Osteoblast (primary cell): ENCODE measurements at regions not wholly inside any gene's neighbourhood (a gene's known extent, or its start where the extent isn't known, plus 50 kb on each side); places are given as distances from the start of the nearest gene placed in this dataset.

Source experiments
- DNase-seq: peaks from one replicate; pipeline ENCODE4 v3.0.0; 2011; ENCODE audit warnings: low spot score, mixed read lengths; ENCODE audit not compliant: insufficient read length; ENCODE audit errors: missing footprints
- H2AFZ ChIP-seq: 2 replicates; pipeline ENCODE4 v1.6.0; 2011; ENCODE audit warnings: mild to moderate bottlenecking, low read length
- H3K27ac ChIP-seq: 2 replicates; pipeline ENCODE4 v1.5.1; 2011; ENCODE audit warnings: mild to moderate bottlenecking, low read depth, low read length, moderate library complexity
- H3K27me3 ChIP-seq: 2 replicates; pipeline ENCODE4 v1.6.0; 2012; ENCODE audit warnings: mild to moderate bottlenecking, control low read depth, inconsistent platforms, low read length, moderate library complexity; ENCODE audit not compliant: insufficient read depth
- H3K36me3 ChIP-seq: 2 replicates; pipeline ENCODE4 v1.5.1; 2011; ENCODE audit warnings: mild to moderate bottlenecking, low read length, control low read depth, moderate library complexity; ENCODE audit not compliant: insufficient read depth
- H3K4me1 ChIP-seq: 2 replicates; pipeline ENCODE4 v1.5.1; 2011; ENCODE audit warnings: mild to moderate bottlenecking, low read length, control low read depth, moderate library complexity; ENCODE audit not compliant: insufficient read depth
- H3K4me2 ChIP-seq: 2 replicates; pipeline ENCODE4 v1.6.0; 2011; ENCODE audit warnings: mild to moderate bottlenecking, low read length; ENCODE audit not compliant: insufficient read depth
- H3K4me3 ChIP-seq: fragments of 200-600 bp; sonication (generic); 3 replicates; pipeline ENCODE4 v1.5.1; 2012; ENCODE audit warnings: mild to moderate bottlenecking, low read length, inconsistent platforms; ENCODE audit not compliant: insufficient read depth
- H3K79me2 ChIP-seq: 2 replicates; pipeline ENCODE4 v1.6.0; 2012; ENCODE audit warnings: mild to moderate bottlenecking, low read length, control low read depth, inconsistent platforms; ENCODE audit not compliant: insufficient read depth
- H3K9me3 ChIP-seq: 2 replicates; pipeline ENCODE4 v1.5.1; 2011; ENCODE audit warnings: low read depth, low read length, control low read depth
- H4K20me1 ChIP-seq: 2 replicates; pipeline ENCODE4 v1.6.0; 2012; ENCODE audit warnings: mild to moderate bottlenecking, low read length, control low read depth; ENCODE audit not compliant: insufficient read depth
- CTCF ChIP-seq: IDR thresholded peaks from 2 replicates; pipeline ENCODE4 v1.5.1; 2011; ENCODE audit warnings: mild to moderate bottlenecking, low read depth, low read length, moderate library complexity; ENCODE audit errors: extremely low read depth

- no peaks in the 10 kb centered on the region for H3K79me2 ChIP-seq
- H2AFZ ChIP-seq, result no peak overlapping the region
- no peaks in the 10 kb centered on the region for H3K4me1 ChIP-seq
- no peaks in the 10 kb centered on the region for H3K27me3 ChIP-seq
- DNase-seq, result no peak
- no peak overlapping the region for H3K4me3 ChIP-seq
- no peak overlapping the region for H3K27ac ChIP-seq
- H3K9me3 ChIP-seq, result no peaks in the 10 kb centered on the region
- no peaks in the 10 kb centered on the region for H4K20me1 ChIP-seq
- no peak for TF ChIP-seq CTCF
- H3K4me2 ChIP-seq, result no peak overlapping the region
- H3K36me3 ChIP-seq, result no peaks in the 10 kb centered on the region
These were observed 200.3 kb downstream of the FAT4 start for GRCh38 chr4:125515016-125515415.

GRCh38 chr4:125517831-125518230 lies 203.1 kb downstream of the FAT4 start:
- no peak for DNase-seq
- Histone ChIP-seq H3K27ac (no peak overlapping the region), H4K20me1 (no peaks in the 10 kb centered on the region), H3K4me1 (no peaks in the 10 kb centered on the region), H2AFZ (no peak overlapping the region), H3K27me3 (no peaks in the 10 kb centered on the region), H3K79me2 (no peaks in the 10 kb centered on the region), H3K36me3 (no peaks in the 10 kb centered on the region), H3K4me3 (no peak overlapping the region), H3K4me2 (no peak overlapping the region), H3K9me3 (no peaks in the 10 kb centered on the region)
- no peak for TF ChIP-seq CTCF

- Histone ChIP-seq H3K79me2 (no peaks in the 10 kb centered on the region), H3K4me2 (no peak overlapping the region), H3K4me3 (no peak overlapping the region), H3K4me1 (no peaks in the 10 kb centered on the region), H3K9me3 (no peaks in the 10 kb centered on the region), H3K36me3 (no peaks in the 10 kb centered on the region), H3K27ac (no peak overlapping the region), H4K20me1 (no peaks in the 10 kb centered on the region), H2AFZ (no peak overlapping the region), H3K27me3 (no peaks in the 10 kb centered on the region)
- no peak for DNase-seq
- no peak for TF ChIP-seq CTCF
These were observed 203.5 kb downstream of the FAT4 start for GRCh38 chr4:125518281-125518680.

- Histone ChIP-seq H3K4me3 (no peak overlapping the region), H3K4me1 (no peaks in the 10 kb centered on the region), H3K36me3 (no peaks in the 10 kb centered on the region), H2AFZ (no peak overlapping the region), H3K27ac (no peak overlapping the region), H3K9me3 (no peaks in the 10 kb centered on the region), H3K4me2 (no peak overlapping the region), H3K27me3 (no peaks in the 10 kb centered on the region), H3K79me2 (no peaks in the 10 kb centered on the region), H4K20me1 (no peaks in the 10 kb centered on the region)
- DNase-seq, result no peak
- TF ChIP-seq CTCF, result no peak
These were observed 204.8 kb downstream of the FAT4 start for GRCh38 chr4:125519371-125520146.
